Glomerular endothelial cell (primary cell): ENCODE measurements at regions not wholly inside any gene's neighbourhood (a gene's known extent, or its start where the extent isn't known, plus 50 kb on each side); places are given as distances from the start of the nearest gene placed in this dataset.

Source experiments
- DNase-seq: peaks from one replicate; pipeline ENCODE4 v3.0.0-alpha.2; 2011; ENCODE audit warnings: low read depth, low spot score; ENCODE audit errors: extremely low read depth

DNA sequence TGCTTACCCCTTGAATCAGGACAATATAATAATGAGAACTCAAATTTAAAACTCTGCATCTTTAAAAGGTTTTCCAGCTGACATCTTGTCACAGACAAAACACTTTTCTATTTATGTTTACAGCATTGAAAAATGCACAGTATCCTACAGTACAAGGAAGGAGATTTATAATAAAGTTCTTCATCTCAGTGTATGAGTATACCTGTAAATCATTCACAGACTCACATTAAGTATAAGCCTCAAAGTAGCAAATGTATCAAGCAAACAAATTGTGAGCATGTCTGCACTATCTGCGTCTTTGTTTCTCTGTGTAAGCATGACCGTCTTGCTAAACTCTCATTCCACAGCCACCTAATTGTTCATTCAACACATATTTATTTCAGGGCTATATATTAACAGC, 52.8 kb downstream of the PPP1R2C start:
- DNase-seq = no peak

DNA sequence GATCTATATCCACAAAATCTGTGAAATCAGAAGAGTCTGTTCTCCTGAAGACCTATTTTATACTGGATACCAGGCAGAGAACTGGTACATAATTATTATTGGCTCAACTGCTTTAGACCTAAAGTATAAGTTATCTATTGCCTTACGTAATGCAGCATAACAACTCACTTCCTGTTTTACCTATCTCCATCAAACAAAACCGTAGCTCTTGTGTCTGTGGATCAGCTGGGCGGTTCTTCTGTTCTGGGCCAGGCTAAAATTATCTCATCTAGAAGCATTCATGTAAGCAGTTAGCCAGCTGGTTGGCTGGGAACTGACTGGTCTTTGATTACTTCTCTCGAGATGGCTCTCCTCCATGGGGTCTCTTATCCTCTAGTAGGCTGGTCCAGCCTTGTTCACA, 57.8 kb downstream of the PPP1R2C start:
- no peak for DNase-seq

DNA sequence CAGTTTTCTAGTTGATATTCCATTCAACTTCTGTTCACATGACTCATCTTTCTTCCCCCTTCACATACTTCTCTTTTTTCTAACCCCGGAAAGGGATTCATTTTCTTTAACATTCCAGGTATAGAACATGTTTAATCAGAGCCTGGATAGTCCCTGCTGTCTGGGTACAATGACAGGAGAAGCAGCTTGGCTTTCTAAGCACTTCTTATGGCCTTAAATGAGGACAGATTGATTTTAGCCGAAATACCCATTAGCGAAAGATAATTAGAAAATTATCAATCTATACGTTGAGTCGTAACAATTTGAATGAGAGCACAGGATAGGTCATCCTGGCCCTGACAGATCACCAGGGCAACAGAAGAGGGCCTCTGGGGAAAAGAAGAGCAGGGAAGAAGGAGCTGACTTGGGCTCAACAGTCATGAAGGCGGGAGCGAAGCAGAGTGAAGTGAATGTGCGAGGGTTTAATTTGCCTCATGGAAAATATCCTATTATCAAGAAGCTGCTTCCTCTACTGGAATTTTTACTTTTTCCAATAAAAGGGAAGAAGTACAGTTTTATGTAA, 62.2 kb downstream of the PPP1R2C start:
- DNase-seq = no peak

DNA sequence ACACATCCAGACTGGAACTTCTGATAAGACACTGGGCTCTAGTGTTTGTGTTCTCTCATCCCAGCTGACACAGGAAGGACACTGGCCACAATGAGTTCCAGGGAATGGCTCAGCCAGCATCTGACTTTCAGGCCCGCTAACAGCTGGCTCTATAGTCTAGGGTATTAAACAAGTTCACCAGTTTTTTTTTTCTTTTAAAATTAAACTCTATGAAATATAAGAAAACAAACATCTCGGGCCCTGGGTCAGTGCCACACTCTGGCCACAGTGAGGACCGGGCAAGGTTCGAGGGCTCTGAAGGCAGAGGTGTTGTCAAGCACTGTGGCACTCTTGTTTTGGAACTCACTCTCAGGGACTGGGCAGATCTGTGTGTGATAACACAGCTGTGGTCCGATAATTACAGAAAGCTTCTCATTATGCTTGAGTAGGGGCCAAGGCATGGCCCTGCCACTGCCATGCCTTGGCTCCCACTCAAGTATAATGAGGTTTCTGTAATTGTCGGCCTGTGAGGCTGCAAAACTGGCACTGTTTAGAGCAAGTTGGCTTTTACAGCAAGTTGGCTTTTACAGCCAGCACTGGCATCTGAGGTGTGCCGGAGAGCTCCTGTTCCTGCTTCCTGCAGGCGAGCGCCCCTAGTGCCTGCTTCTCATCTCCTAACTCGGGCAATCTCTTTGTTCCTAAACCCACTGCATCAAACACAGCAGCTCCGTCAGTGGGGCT, 62.8 kb downstream of the PPP1R2C start:
- peak; percentile 3 for DNase-seq

DNA sequence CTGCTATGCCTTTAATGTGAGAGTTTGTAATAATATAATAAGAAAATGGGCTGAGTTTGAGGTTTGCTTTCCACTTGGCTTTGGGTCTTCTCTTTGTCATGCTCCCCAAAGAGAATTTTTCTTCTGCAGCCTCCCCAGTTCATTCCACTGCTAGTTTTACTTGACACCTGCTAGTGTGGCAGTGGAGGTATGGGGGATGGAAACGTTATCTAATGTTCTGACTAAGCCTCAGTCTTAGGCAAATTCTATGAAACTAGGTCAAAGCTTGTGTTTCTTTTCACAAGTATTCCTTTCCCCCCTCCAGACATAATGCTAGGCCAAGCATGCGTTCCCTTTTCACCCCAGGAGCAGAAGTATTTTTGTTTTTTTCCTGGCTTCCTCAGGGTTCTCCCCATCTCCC, 67.5 kb downstream of the PPP1R2C start:
- DNase-seq = no peak

DNA sequence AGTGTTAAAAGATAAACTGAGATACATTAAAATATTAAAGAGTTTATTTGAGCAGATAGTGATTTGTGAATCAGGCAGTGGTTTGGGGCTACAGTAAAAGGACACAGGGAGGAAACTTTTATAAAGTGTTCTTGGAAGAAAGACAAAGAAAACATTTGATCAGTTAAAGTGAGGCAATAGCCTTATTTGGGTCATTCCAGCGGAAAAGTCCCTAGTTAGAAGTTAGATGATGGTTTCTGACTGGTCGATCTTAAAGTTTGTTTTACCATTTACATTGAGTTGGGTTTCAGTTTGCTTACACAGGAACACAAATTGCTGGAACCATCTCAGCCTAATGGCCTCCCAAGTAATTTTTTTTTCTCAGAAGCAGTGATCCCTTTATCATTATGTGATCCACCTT, 69.7 kb downstream of the PPP1R2C start:
- no peak for DNase-seq

DNA sequence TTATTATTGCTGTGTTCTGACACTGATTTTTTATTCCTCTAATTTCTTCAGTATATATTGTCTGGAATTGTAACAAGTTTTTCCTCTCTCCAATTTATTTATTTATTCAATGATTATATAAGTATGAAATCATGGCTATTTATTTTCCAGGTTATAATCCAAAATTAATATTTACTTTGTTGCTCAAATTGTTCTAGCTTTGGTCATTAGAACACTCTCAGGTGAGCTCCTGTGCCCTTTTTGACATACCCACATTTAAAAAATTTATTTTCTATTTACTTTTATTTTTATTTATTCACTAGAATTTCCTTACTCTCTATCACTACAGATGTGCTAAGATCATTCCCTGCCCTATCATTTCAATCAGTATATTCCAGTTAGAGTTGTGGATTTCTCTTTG, 70.2 kb downstream of the PPP1R2C start:
- DNase-seq = no peak

DNA sequence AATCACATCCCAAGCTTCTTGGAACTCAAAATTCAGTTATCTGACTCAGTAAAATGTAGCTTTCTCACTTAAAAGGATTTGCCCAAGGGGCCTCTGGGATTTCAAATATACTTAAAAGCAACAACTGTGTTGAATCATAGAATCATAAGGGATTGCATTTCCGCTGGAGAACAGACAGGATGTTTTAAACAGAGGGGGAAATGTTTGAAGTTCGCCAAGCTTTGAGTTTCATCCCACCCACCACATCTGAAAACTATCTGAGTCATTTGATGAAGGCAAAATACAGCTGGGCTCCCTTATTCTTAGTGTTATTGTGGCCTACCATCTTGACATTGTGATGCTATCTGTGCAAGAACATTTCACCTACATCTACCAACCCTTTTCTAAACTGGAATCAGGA, 73.5 kb downstream of the PPP1R2C start:
- DNase-seq = no peak

DNA sequence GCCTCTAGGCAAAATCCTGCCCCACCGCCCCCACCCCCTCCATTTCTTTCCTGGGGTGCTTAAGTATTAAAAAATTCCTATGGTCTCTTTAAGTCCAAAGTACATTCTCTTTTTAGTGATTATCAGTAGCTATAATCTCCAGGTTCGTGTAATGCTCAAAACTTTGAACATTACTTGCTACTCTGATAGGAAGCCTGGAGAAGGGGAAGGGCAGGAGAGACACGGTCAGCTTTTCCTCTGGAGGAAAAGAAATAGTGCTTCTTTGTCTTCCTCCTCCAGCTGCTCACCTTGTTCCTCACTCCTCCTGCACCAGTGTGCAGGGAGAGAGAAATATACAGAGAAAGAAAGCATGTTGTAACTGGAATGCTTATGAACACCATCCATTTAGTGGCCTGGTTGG, 80.4 kb downstream of the PPP1R2C start:
- DNase-seq = no peak

DNA sequence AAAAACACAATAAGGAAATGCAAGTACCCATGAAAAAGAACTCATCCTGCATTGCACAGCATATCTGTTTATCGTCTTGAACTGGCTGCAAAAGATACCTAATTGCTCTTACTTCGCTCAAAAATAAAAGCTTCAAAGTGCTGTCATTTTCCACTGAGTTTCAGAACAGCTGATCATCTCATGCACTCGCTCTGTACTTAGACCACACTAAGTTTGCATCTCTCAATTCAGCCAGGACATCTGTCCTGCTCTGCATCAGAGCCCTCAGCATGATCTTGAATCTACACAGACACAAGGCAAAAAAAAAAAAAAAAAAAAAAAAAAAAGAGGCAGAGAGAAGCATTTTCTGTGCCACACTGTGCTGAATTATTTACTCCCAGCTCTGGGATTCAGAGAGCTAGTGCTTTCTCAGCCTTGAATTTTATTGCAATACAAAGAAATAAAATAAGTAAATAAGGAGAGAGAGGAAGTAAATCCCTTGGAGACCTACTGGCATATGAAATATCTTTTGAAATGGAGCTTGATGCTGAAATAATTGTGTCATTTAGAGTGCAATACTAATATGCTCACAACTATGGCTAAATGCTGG, 81.3 kb downstream of the PPP1R2C start:
- no peak for DNase-seq

DNA sequence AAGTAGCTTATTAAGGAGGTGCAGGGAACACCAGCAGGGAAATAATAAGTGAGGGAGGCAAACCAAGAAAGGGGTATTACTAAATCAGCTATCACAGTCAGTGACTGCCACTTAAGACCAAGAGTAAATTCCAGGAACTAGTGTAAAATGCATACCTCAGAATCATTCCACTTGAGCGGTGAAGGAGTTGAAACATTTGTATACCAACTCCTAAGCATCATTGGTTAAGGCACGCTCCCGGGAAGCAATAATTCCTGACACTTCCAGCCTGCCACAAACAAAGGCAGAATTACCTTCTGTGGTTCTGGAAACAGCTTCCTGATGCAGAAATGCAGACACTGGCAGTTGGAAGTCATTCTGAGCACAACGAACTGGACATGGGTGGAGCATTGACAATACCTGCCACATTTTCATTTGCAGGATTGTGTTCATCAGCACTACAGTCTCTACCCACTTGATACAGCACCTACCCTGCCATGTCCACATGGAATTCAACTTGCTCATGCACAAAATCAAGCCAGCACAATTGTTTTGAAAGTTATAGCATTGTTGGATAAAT, 82.1 kb downstream of the PPP1R2C start:
- DNase-seq = no peak

DNA sequence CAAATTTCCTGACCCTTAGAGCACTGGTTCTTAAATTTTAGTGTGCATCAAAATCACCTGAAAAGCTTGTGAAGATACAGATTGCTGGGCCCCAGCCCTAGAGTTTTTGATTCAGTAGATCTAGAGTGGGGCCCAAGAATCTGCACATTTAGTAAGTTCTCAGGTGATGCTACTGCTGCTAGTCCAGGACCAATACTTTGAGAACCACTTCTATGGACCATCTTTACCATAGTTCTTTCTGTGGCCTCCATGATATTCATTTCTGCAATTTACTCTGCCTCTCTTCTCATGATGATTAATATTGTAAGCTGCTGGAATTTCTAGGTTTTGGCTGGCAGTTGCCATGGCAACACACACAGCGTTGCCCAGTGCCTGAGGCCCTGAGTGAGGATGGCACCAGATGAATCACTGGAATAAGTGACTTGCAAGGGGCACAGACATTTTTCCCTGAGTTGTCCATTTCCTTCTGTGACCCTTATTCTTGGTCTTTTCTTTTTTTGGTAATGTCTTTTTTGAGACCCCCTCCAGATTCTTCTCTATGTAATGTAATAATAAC, 83.6 kb downstream of the PPP1R2C start:
- no peak for DNase-seq

DNA sequence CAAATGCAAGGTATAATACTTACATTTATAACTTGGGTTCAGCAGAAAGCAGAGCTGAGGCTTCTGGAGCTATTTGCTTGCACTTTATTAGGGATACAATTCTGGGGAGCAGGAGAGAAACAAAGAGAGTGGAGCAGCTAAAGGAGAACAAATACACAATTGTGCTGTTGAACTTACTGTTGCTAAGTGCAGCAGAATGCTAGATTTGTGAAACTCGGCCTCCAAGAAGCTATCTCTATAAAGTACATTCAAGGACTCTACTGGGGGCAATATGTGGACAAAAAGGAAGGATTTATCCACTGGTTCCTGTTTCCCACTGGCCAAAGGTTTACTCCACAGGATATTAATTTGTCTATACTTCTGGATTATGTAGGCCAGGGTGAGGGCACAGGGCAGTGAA, 86.8 kb downstream of the PPP1R2C start:
- DNase-seq = no peak

DNA sequence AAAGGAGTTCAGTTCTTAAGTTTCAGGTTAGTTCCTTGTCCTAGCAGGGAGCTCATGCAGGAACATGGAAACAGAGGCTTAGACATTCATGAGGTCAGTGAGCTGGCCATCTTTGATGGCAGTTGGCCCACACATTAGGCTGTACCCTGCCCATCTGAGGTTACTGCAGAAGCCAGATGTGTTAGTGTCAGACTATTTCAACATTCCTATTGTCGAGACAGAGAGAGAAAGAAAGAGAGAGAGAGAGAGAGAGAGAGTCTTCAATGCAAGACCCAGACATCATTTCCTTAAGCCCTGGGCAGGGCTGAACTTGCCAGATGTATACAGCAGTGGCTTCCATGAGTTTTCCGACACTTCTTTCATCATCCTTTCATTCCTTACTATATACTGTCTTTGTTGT, 91.3 kb downstream of the PPP1R2C start:
- DNase-seq = no peak

DNA sequence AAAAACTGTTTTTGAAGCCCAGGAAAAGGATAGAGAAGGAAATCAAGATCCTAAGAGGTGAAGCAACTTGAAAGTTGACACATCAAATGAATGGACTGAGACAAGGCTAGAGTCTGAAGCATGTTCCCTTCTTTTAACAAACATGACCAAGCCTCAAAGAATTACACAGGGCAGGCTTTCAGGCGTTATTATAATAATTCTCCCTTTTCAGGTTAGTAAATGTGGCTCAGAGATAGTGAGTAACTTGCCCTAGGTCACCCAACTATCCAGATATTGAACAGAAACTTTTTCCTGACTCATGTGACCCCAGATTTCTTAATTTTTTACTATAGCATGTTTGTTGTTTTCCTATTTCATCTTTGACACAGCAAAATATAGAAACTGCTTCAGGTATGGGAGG, 91.7 kb downstream of the PPP1R2C start:
- no peak for DNase-seq

DNA sequence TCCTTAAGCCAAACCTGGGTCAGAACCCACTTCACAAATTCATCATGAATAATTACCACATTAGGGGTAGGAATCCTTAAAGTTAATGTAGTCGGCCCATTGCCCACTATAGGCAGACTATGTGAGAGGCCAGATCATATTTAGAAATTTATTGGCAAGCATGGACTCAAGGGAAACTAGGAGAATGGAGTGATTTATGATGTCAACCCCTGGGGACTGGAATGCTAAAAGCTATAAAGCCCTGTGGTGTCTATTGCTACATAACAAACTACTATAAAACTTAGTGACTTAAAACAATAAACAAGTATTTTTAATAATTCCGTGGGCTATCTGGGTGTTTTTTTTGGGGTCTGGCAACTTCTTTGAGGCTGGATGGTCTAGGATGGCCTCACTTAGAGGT, 93.9 kb downstream of the PPP1R2C start:
- DNase-seq = no peak

DNA sequence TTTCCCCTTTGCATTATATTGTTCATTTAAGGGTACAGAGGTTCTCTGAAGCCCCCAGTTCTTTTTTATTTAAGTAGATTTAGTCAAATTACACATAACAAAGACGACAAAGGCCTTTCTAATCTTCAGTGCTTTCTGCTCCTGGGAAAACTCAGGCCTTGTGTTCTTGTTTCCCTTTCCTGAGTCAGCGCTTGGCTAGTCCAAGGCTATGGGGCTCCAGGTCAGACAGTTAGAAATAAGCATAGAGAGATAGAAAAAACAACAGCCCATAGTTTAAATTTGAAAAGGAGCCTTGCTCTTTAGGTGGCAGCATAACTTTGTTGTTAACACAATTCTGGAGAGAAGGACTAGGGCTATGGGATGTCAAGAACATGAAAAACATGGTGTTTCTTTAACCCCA, 97.3 kb downstream of the PPP1R2C start:
- no peak for DNase-seq

DNA sequence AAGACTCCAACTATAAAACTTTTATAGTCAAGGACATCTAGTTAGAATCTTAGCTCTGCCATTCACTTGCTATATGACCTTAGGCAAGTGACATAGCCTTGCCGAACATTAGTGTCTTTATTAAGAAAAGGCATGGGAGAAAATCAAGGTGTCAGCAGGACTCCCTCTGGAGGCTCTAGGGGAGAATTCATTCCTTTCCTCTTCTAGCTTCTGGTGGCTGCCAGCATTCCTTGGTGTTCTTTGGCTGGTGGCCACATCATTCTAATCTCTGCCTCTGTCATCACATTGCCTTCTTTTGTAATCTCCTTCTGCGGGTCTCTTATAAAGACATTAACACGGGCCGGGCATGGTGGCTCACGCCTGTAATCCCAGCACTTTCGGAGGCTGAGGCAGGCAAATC, 99.8 kb downstream of the PPP1R2C start:
- DNase-seq = no peak

DNA sequence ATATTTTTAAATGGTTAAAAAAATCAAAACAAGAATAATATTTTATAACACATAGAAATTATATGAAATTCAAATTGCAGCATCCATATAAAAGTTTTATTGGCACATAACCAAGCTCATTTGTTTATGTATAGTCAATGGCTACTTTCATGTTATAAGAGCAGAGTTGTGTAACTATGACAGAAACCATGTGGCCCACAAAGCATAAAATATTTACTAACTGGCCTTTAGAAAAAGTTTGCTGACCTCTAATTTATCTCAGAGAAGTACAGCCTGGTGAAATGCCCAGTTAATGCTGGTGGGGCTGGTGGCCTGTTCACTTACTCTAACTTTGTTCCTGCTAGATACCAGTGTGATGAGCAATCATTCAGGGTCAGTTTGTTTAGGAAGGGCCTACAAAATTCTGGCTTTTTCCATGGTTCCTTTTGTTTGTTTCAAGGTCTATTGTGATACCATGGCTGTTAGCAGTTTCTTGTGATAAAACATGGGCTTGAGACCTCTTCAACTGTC, 104.6 kb downstream of the PPP1R2C start:
- DNase-seq = no peak

DNA sequence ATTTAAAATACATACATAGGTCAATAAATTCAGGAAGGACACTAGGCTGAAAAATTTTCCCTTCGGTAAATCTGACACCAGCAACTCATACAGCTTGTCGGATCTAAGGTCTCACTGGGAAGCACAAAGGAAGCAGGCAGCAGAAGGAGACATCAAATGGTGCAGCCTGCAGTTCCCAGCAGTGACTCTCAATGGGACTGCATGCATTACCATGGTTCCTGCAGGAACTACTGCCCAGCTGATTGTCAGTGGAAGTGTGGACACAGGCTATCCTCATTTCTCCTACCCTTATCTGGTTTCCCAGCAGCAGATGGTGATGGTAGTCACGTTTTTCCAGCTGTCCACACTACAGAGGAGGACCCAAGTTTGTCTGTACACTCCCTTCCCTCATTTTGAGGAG, 113.3 kb downstream of the PPP1R2C start:
- DNase-seq = no peak

DNA sequence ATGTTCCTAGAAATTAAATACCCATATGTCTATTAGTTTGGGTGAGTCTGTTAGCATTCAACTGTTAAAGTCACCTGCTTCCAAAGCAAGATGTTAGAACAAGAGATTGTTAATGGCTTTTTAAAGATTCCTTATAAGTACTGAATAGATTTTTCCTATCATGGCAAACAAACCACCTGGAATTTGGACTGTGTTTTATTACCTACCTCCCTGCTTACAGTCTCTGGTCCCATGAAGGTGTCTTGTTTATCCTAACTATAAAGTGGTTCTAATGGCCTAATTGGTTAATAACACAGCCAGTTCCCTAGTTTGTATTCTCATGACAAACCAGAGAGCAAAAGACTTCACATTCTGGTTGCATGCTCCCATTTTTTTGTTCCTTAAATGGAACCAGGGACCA, 149.5 kb downstream of the PPP1R2C start:
- DNase-seq = no peak

DNA sequence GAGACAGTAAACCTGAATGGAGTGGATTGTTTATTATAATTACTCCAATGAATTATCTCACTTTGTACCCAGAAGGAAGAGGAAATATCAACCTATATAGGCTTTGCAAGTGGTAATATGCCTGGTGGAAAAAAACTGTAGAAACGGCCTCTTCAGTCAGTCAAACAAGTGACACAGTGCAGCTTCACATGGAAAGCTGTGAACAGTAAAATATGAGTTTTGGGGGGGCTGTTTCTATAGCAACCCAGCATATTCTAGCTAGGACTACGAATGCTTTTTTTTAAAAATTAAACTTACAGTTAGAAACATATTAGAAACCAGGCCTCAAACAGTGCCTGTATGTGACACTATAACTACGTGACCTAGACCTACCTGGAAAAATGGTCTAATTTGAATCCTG, 150.1 kb downstream of the PPP1R2C start:
- no peak for DNase-seq
